Retinal pigment epithelial cell (primary cell): ENCODE measurements at regions not wholly inside any gene's neighbourhood (a gene's known extent, or its start where the extent isn't known, plus 50 kb on each side); places are given as distances from the start of the nearest gene placed in this dataset.

Source experiments
- DNase-seq: peaks from one replicate; pipeline ENCODE4 v3.0.0-alpha.2; 2010; ENCODE audit warnings: low read depth
- H3K4me3 ChIP-seq: 2 replicates; pipeline ENCODE4 v1.5.1; 2011; ENCODE audit warnings: mild to moderate bottlenecking, low read length, control low read depth, moderate library complexity
- TF ChIP-seq, protein P1 (sequence below): conservative IDR thresholded peaks from 2 replicates; pipeline ENCODE4 v1.5.1; 2011; ENCODE audit warnings: low read depth, low read length, control low read depth, inconsistent platforms

DNA sequence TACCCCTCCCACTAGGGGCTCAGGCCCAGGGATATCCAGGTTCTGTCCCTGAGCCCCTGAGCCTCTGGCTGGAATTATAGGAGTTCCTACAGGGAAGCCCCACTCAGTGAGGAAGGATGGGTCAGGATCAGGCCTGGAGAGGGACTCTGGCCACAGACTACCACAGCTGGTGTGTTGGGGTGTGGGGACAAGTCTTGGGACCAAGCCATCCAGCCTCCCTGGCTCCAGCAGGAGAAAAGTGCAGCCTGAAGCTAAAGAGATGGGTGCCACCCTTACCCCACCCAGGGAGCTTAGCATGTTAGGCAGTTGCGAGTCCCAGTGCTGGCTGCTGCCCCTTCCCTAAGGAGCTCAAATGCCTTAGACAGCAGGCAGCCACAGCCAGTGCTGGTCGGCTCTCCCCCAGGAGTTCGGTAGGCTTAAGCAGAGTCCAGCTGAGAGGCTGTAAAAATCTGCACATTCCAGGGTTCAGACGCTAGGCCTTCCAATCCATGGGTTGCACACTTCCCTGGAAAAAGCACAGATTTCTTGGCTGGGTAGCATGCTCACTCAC, 96.2 kb upstream of the CYYR1 start:
- TF ChIP-seq, protein P1, sequence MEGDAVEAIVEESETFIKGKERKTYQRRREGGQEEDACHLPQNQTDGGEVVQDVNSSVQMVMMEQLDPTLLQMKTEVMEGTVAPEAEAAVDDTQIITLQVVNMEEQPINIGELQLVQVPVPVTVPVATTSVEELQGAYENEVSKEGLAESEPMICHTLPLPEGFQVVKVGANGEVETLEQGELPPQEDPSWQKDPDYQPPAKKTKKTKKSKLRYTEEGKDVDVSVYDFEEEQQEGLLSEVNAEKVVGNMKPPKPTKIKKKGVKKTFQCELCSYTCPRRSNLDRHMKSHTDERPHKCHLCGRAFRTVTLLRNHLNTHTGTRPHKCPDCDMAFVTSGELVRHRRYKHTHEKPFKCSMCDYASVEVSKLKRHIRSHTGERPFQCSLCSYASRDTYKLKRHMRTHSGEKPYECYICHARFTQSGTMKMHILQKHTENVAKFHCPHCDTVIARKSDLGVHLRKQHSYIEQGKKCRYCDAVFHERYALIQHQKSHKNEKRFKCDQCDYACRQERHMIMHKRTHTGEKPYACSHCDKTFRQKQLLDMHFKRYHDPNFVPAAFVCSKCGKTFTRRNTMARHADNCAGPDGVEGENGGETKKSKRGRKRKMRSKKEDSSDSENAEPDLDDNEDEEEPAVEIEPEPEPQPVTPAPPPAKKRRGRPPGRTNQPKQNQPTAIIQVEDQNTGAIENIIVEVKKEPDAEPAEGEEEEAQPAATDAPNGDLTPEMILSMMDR: no peak
- no peak for DNase-seq
- H3K4me3 ChIP-seq: no peak overlapping the region

DNA sequence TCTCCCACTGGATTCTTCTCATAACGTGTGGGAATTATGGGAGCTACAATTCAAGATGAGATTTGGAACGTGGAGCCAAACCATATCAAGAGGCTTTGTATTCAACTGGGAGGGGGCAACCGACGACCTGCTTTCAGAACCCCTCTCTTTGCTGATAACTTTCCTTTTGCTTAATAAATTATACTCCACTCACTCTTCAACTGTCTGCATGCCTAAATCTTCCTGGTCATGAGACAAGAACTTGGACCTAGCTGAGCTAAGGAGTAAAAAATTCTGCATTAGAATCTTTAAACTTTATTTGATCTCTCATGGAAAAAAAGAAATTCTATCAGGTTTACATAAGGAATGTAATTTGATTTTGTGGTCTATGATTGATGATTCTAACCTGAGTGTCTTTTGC, 86.7 kb upstream of the CYYR1 start:
- DNase-seq: no peak
- no peak overlapping the region for H3K4me3 ChIP-seq
- TF ChIP-seq, protein P1: no peak

DNA sequence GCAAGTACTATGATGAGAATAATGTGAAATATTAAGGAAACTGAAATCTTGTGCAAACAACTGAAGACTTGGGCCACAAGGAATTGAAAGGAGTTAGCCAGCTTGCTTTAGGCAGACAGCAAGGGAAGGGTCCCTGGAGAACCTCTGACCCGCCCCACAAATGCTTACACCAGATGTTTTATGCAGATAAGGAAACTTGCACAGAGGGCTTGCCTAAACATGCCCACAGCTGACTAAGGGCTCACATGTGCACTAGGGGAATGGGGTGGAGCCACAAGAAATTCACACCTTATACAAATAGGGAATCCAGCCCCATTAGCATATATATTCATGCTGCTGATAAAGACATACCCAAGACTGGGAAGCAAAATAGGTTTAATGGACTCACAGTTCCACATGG, 86.1 kb upstream of the CYYR1 start:
- TF ChIP-seq, protein P1: no peak

DNA sequence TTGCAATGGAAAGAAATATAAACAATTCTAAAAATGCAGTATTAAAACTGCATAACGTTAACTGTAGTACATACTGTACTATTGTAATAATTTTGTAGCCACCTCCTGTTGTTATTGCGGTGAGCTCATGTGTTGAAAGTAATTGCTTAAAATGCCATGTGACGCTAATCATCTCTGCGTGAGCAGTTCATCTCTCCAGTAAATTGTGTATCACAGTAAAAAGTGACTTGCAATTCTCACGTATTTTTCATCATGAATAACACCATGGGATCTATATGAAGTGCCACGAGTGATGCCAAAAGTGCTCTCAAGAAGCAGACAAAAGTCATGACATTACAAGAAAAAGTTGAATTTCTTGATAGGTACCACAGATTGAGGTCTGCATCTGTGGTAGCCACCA, 82.4 kb upstream of the CYYR1 start:
- H3K4me3 ChIP-seq: no peak overlapping the region
- no peak for DNase-seq
- TF ChIP-seq, protein P1: no peak

More for the DNA sequence above, 86.1 kb upstream of the CYYR1 start:
- no peak for DNase-seq
- no peak overlapping the region for H3K4me3 ChIP-seq

DNA sequence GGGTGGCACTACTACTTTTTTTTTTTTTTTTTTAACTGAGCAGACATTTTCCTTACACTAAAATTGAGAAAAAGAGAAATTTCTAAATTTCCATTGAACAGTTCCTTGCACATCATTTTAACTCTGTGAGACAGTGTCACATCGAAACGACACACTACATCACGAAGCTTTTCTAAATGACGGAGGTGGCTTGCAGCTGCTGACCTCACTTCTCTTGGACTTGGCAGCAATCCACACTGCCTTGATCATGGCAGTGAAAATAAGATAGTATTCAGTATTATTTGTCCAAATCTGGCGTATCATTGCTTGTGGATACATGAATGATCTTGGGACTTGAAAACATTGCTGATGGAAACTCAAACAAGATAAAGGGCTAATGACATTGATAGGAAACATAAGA, 80.3 kb upstream of the CYYR1 start:
- TF ChIP-seq, protein P1: no peak
- DNase-seq: no peak
- H3K4me3 ChIP-seq: no peak overlapping the region

DNA sequence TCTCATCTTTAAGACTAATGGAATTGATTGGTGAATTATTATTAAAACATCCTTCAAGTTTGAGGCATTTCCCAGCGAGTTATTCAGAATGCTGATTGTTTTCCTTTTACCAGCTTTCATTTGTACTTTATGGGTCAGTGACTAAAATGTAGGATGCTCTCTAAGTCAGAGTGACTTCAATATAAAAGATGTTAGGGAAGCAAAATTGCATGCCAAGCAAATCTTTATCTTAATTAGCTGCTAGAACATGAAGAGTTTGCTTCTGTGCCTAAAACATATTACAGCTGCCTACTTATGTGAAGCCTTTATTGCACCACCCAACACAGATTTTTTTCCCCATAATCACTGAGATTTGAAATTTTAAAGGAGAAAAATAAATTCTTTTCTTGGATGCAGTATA, 79.8 kb upstream of the CYYR1 start:
- no peak overlapping the region for H3K4me3 ChIP-seq
- TF ChIP-seq, protein P1: no peak
- no peak for DNase-seq

DNA sequence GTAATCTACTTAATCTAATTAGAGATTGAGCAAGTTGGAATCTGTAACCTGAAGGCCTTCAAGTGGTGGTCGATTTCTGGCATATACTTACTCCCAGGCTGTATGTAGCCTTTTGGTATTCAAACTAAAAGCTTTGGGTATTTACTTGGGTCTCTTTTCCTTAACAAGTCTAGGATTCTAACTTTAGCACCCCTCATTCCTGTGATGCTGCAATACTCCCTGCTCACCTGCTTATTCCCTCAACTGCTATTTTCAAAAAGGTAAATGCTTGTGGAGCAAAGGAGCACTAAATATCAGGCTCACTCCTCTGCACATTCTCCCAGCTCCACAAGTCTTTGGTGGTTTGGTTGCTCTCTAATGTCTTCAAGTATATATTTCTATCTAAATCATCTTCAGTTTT, 68.0 kb upstream of the CYYR1 start:
- TF ChIP-seq, protein P1: no peak
- no peak overlapping the region for H3K4me3 ChIP-seq
- no peak for DNase-seq
